Fibroblast of lung (primary cell): ENCODE measurements at regions not wholly inside any gene's neighbourhood (a gene's known extent, or its start where the extent isn't known, plus 50 kb on each side); places are given as distances from the start of the nearest gene placed in this dataset.

Source experiments
- DNase-seq, 2 donors: peaks; one replicate each; pipeline versions ENCODE4 v3.0.0 to v3.0.0-alpha.2; 2010; ENCODE audit warnings: low read depth in 2 of 2
- H2AFZ ChIP-seq: 2 replicates; pipeline ENCODE4 v1.5.1; 2012; ENCODE audit warnings: low read length, control low read depth, inconsistent platforms
- H3K27ac ChIP-seq: 2 replicates; pipeline ENCODE4 v1.5.1; 2011; ENCODE audit warnings: low read length, control low read depth; ENCODE audit not compliant: insufficient read depth
- H3K27me3 ChIP-seq: 2 replicates; pipeline ENCODE4 v1.5.1; 2011; ENCODE audit warnings: mild to moderate bottlenecking, low read length; ENCODE audit not compliant: control insufficient read depth, insufficient read depth
- H3K36me3 ChIP-seq: 2 replicates; pipeline ENCODE4 v1.5.1; 2011; ENCODE audit warnings: low read length; ENCODE audit not compliant: control insufficient read depth, insufficient read depth
- H3K4me1 ChIP-seq: 2 replicates; pipeline ENCODE4 v1.5.1; 2011; ENCODE audit warnings: low read length; ENCODE audit not compliant: control insufficient read depth, insufficient read depth; ENCODE audit errors: extremely low read depth
- H3K4me2 ChIP-seq: 2 replicates; pipeline ENCODE4 v1.5.1; 2011; ENCODE audit warnings: low read length, control low read depth; ENCODE audit not compliant: insufficient read depth; ENCODE audit errors: extremely low read depth
- H3K4me3 ChIP-seq, 4 experiments: fragments of 200-600 bp in 1 of 4; sonication (generic) in 1 of 4; replicated peaks in 1 of 4; 2 replicates each; pipeline ENCODE4 v1.5.1; 2011 to 2016; ENCODE audit warnings: low read length in 4 of 4, low read depth in 3 of 4, mild to moderate bottlenecking in 3 of 4, control low read depth in 2 of 4, inconsistent platforms in 1 of 4, mixed read lengths in 1 of 4; ENCODE audit not compliant: insufficient read depth in 1 of 4; ENCODE audit errors: control extremely low read depth in 1 of 4
- H3K79me2 ChIP-seq: 2 replicates; pipeline ENCODE4 v1.5.1; 2012; ENCODE audit warnings: mild to moderate bottlenecking, low read length, inconsistent platforms; ENCODE audit not compliant: control insufficient read depth, insufficient read depth
- H3K9ac ChIP-seq: 2 replicates; pipeline ENCODE4 v1.5.1; 2011; ENCODE audit warnings: mild to moderate bottlenecking, low read length, control low read depth; ENCODE audit not compliant: insufficient read depth
- H3K9me3 ChIP-seq: 2 replicates; pipeline ENCODE4 v1.5.1; 2012; ENCODE audit warnings: low read depth, low read length; ENCODE audit not compliant: control insufficient read depth, insufficient read depth
- H4K20me1 ChIP-seq: 2 replicates; pipeline ENCODE4 v1.5.1; 2011; ENCODE audit warnings: low read length; ENCODE audit not compliant: control insufficient read depth, insufficient read depth; ENCODE audit errors: extremely low read depth
- CTCF ChIP-seq, 2 donors: IDR thresholded peaks in 1 of 2; conservative IDR thresholded peaks in 1 of 2; 1 replicate in 1 of 2; 2 replicates in 1 of 2; pipeline ENCODE4 v1.5.1; 2011 to 2012; ENCODE audit warnings: low read length in 2 of 2, control low read depth in 1 of 2, inconsistent platforms in 1 of 2, low read depth in 1 of 2, mild to moderate bottlenecking in 1 of 2
- EZH2 ChIP-seq: IDR thresholded peaks from 2 replicates; pipeline ENCODE4 v1.5.1; 2012; ENCODE audit warnings: low read length, control low read depth, mild to moderate bottlenecking; ENCODE audit errors: missing control alignments

- Histone ChIP-seq H3K4me2 (no peak overlapping the region), H3K27ac (no peak overlapping the region), H3K36me3 (no peaks in the 10 kb centered on the region), H3K27me3 (no peaks in the 10 kb centered on the region), H3K9ac (no peak overlapping the region), H3K4me3 (no peak overlapping the region), H3K4me1 (peaks cover 6% of the 10 kb centered on the region), H4K20me1 (no peaks in the 10 kb centered on the region), H3K79me2 (no peaks in the 10 kb centered on the region), H3K9me3 (no peaks in the 10 kb centered on the region), H2AFZ (no peak overlapping the region)
- TF ChIP-seq EZH2 (no peak), CTCF (conservative IDR thresholded peaks at IDR 0.05 in 1 of 2, IDR thresholded peaks at IDR 0.05 in 1 of 2; ENCODE audit: low read depth in 1 of 2, low read length in 2 of 2) (no peak)
- no peak for DNase-seq
Observed at GRCh38 chr9:89943309-89943708, 338.5 kb downstream of the GADD45G start.

- Histone ChIP-seq H3K4me1 (peaks cover 6% of the 10 kb centered on the region), H3K9ac (no peak overlapping the region), H3K4me3 (no peak overlapping the region), H4K20me1 (no peaks in the 10 kb centered on the region), H3K27ac (no peak overlapping the region), H3K79me2 (no peaks in the 10 kb centered on the region), H3K4me2 (no peak overlapping the region), H3K36me3 (no peaks in the 10 kb centered on the region), H2AFZ (no peak overlapping the region), H3K9me3 (no peaks in the 10 kb centered on the region), H3K27me3 (no peaks in the 10 kb centered on the region)
- TF ChIP-seq CTCF (conservative IDR thresholded peaks at IDR 0.05 in 1 of 2, IDR thresholded peaks at IDR 0.05 in 1 of 2; ENCODE audit: low read depth in 1 of 2, low read length in 2 of 2) (no peak), EZH2 (no peak)
- DNase-seq = no peak
Observed at GRCh38 chr9:89943728-89944127, 338.9 kb downstream of the GADD45G start.

GRCh38 chr9:89945133-89945532, 340.3 kb downstream of the GADD45G start:
- no peaks in the 10 kb centered on the region for H3K36me3 ChIP-seq
- H4K20me1 ChIP-seq = no peaks in the 10 kb centered on the region
- TF ChIP-seq EZH2 = no peak
- no peak for TF ChIP-seq CTCF (conservative IDR thresholded peaks at IDR 0.05 in 1 of 2, IDR thresholded peaks at IDR 0.05 in 1 of 2; ENCODE audit: low read depth in 1 of 2, low read length in 2 of 2)
- no peak overlapping the region for H3K4me3 ChIP-seq
- peaks cover 6% of the 10 kb centered on the region for H3K4me1 ChIP-seq
- no peak overlapping the region for H3K27ac ChIP-seq
- no peak overlapping the region for H3K9ac ChIP-seq
- H3K27me3 ChIP-seq = no peaks in the 10 kb centered on the region
- no peak overlapping the region for H2AFZ ChIP-seq
- no peak for DNase-seq
- H3K9me3 ChIP-seq = no peaks in the 10 kb centered on the region
- no peaks in the 10 kb centered on the region for H3K79me2 ChIP-seq
- no peak overlapping the region for H3K4me2 ChIP-seq
